ENCODE measurements at regions not wholly inside any gene's neighbourhood (a gene's known extent, or its start where the extent isn't known, plus 50 kb on each side); places are given as distances from the start of the nearest gene placed in this dataset.

DNA sequence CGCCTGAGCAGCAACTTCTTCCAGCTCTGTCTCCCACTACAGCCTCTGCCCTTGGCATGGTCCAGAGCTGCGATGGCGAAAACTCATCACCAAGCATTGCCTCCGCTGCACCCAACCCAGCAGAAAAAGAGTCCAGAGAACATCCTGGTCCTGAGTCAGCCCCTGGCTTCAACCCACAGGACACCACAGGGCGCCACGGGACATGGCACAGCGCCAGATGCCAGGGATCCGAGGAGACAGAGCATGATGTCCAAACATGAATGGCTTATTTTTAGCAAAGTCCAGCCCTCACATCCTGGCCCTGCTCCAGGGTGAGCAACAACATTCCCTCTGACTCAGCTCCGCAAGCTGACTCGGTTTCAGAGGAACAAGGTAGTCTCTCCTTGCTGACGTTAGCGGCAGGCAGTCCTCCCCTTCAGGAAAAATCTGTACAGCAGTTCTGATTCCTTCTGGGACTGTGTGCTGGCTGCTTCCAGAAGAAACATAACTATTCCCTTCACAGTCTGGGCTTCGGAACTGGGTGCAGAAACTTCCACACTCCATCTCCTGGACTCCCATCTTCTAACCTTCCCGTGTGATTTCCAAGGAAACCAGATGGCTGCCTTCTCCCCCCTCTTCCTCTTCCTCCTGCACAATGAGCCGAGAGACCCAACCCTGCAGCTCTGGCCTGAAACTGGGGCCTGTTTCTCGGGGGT, 131.3 kb downstream of the TOMM20 start:
- TF ChIP-seq, protein P1, sequence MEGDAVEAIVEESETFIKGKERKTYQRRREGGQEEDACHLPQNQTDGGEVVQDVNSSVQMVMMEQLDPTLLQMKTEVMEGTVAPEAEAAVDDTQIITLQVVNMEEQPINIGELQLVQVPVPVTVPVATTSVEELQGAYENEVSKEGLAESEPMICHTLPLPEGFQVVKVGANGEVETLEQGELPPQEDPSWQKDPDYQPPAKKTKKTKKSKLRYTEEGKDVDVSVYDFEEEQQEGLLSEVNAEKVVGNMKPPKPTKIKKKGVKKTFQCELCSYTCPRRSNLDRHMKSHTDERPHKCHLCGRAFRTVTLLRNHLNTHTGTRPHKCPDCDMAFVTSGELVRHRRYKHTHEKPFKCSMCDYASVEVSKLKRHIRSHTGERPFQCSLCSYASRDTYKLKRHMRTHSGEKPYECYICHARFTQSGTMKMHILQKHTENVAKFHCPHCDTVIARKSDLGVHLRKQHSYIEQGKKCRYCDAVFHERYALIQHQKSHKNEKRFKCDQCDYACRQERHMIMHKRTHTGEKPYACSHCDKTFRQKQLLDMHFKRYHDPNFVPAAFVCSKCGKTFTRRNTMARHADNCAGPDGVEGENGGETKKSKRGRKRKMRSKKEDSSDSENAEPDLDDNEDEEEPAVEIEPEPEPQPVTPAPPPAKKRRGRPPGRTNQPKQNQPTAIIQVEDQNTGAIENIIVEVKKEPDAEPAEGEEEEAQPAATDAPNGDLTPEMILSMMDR (conservative IDR thresholded peaks at IDR 0.05; ENCODE audit: low read length): no peak
- no peak for TF ChIP-seq EZH2phosphoT487 (IDR thresholded peaks at IDR 0.05; ENCODE audit: borderline replicate concordance, low read depth, low read length)

All from OCI-LY7 (cell line).